Hepatocyte (in vitro differentiated cells): ENCODE measurements at regions not wholly inside any gene's neighbourhood (a gene's known extent, or its start where the extent isn't known, plus 50 kb on each side); places are given as distances from the start of the nearest gene placed in this dataset.

Source experiments
- CTCF ChIP-seq: fragments of 200-600 bp; sonication (generic); IDR thresholded peaks from 2 replicates; pipeline ENCODE4 v1.5.1; 2016; ENCODE audit warnings: antibody characterized with exemption, mild to moderate bottlenecking; ENCODE audit not compliant: poor library complexity
- EZH2 ChIP-seq: fragments of 200-600 bp; sonication (generic); IDR thresholded peaks from 2 replicates; pipeline ENCODE4 v1.6.1; 2016; ENCODE audit warnings: antibody characterized with exemption, mild to moderate bottlenecking, borderline replicate concordance
- EZH2phosphoT487 ChIP-seq: fragments of 200-600 bp; sonication (generic); IDR thresholded peaks from one replicate; pipeline ENCODE4 v1.6.1; 2018; ENCODE audit warnings: antibody characterized with exemption, mild to moderate bottlenecking, low read depth, moderate library complexity; ENCODE audit not compliant: unreplicated experiment, severe bottlenecking

GRCh38 chr5:62077387-62077786 is 228.6 kb upstream of the KIF2A start:
- TF ChIP-seq CTCF (no peak), EZH2phosphoT487 (no peak), EZH2 (no peak)
